Panc1 (cell line): ENCODE measurements at regions not wholly inside any gene's neighbourhood (a gene's known extent, or its start where the extent isn't known, plus 50 kb on each side); places are given as distances from the start of the nearest gene placed in this dataset.

Experiments used
- POLR2AphosphoS5 ChIP-seq: IDR thresholded peaks from 2 replicates; pipeline ENCODE4 v1.6.1; 2012; ENCODE audit warnings: mild to moderate bottlenecking, low read depth, low read length, moderate library complexity
- TF ChIP-seq, protein P1 (sequence below): fragments of 450-650 bp; IDR thresholded peaks from 2 replicates; pipeline ENCODE4 v1.5.1; 2017; ENCODE audit warnings: mild to moderate bottlenecking

GRCh38 chr2:122706757-122707223 is 951.3 kb downstream of the TSN start:
- TF ChIP-seq POLR2AphosphoS5: no peak
- TF ChIP-seq, protein P1, sequence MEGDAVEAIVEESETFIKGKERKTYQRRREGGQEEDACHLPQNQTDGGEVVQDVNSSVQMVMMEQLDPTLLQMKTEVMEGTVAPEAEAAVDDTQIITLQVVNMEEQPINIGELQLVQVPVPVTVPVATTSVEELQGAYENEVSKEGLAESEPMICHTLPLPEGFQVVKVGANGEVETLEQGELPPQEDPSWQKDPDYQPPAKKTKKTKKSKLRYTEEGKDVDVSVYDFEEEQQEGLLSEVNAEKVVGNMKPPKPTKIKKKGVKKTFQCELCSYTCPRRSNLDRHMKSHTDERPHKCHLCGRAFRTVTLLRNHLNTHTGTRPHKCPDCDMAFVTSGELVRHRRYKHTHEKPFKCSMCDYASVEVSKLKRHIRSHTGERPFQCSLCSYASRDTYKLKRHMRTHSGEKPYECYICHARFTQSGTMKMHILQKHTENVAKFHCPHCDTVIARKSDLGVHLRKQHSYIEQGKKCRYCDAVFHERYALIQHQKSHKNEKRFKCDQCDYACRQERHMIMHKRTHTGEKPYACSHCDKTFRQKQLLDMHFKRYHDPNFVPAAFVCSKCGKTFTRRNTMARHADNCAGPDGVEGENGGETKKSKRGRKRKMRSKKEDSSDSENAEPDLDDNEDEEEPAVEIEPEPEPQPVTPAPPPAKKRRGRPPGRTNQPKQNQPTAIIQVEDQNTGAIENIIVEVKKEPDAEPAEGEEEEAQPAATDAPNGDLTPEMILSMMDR: no peak
